Adipocyte (in vitro differentiated cells): ENCODE measurements at regions not wholly inside any gene's neighbourhood (a gene's known extent, or its start where the extent isn't known, plus 50 kb on each side); places are given as distances from the start of the nearest gene placed in this dataset.

Source experiments
- DNase-seq: peaks from one replicate; pipeline ENCODE4 v3.0.0-alpha.2; 2015; ENCODE audit warnings: low read depth
- H3K27me3 ChIP-seq: replicated peaks from 2 replicates; pipeline ENCODE4 v1.7.0; 2013; ENCODE audit warnings: mild to moderate bottlenecking, low read length, moderate library complexity; ENCODE audit not compliant: control insufficient read depth, insufficient read depth
- H3K36me3 ChIP-seq: 2 replicates; pipeline ENCODE4 v1.7.0; 2013; ENCODE audit warnings: low read length, mild to moderate bottlenecking, moderate library complexity; ENCODE audit not compliant: control insufficient read depth, insufficient read depth, severe bottlenecking
- H3K4me1 ChIP-seq: 2 replicates; pipeline ENCODE4 v1.7.0; 2013; ENCODE audit warnings: mild to moderate bottlenecking, low read length, moderate library complexity; ENCODE audit not compliant: control insufficient read depth, insufficient read depth
- H3K4me3 ChIP-seq: 2 replicates; pipeline ENCODE4 v1.7.0; 2013; ENCODE audit warnings: mild to moderate bottlenecking, low read length, moderate library complexity
- H3K9ac ChIP-seq: 2 replicates; pipeline ENCODE4 v1.7.0; 2013; ENCODE audit warnings: mild to moderate bottlenecking, low read length, moderate library complexity
- H3K9me3 ChIP-seq: 2 replicates; pipeline ENCODE4 v1.7.0; 2013; ENCODE audit warnings: mild to moderate bottlenecking, low read length, moderate library complexity; ENCODE audit not compliant: control insufficient read depth

GRCh38 chr1:208420696-208421095 is 176.5 kb upstream of the PLXNA2 start:
- no peaks in the 10 kb centered on the region for H3K4me1 ChIP-seq
- DNase-seq = no peak
- no peak overlapping the region for H3K4me3 ChIP-seq
- H3K9ac ChIP-seq = no peak overlapping the region
- H3K36me3 ChIP-seq = no peaks in the 10 kb centered on the region
- peaks cover 9% of the 10 kb centered on the region for H3K9me3 ChIP-seq
- peaks cover 5% of the 10 kb centered on the region for H3K27me3 ChIP-seq

- no peak overlapping the region for H3K9ac ChIP-seq
- no peak overlapping the region for H3K4me3 ChIP-seq
- peaks cover 9% of the 10 kb centered on the region for H3K9me3 ChIP-seq
- no peaks in the 10 kb centered on the region for H3K4me1 ChIP-seq
- DNase-seq = no peak
- no peaks in the 10 kb centered on the region for H3K36me3 ChIP-seq
- H3K27me3 ChIP-seq = peaks cover 5% of the 10 kb centered on the region
Measured at GRCh38 chr1:208421486-208421885, 177.3 kb upstream of the PLXNA2 start.

- no peaks in the 10 kb centered on the region for H3K36me3 ChIP-seq
- H3K27me3 ChIP-seq = no peaks in the 10 kb centered on the region
- H3K4me3 ChIP-seq = no peak overlapping the region
- no peak overlapping the region for H3K9ac ChIP-seq
- H3K4me1 ChIP-seq = no peaks in the 10 kb centered on the region
- DNase-seq = no peak
- H3K9me3 ChIP-seq = peaks cover 9% of the 10 kb centered on the region
Measured at GRCh38 chr1:208423526-208423925, 179.3 kb upstream of the PLXNA2 start.

- no peaks in the 10 kb centered on the region for H3K27me3 ChIP-seq
- no peaks in the 10 kb centered on the region for H3K4me1 ChIP-seq
- peaks cover 9% of the 10 kb centered on the region for H3K9me3 ChIP-seq
- H3K36me3 ChIP-seq = no peaks in the 10 kb centered on the region
- no peak overlapping the region for H3K9ac ChIP-seq
- H3K4me3 ChIP-seq = no peak overlapping the region
- no peak for DNase-seq
Measured at GRCh38 chr1:208425096-208425495, 180.9 kb upstream of the PLXNA2 start.

- Histone ChIP-seq H3K4me1 (peaks cover 12% of the 10 kb centered on the region), H3K36me3 (no peaks in the 10 kb centered on the region), H3K9me3 (no peaks in the 10 kb centered on the region), H3K27me3 (peaks cover 7% of the 10 kb centered on the region), H3K4me3 (no peak overlapping the region), H3K9ac (no peak overlapping the region)
- DNase-seq = no peak
Measured at GRCh38 chr1:208430220-208430619, 186.0 kb upstream of the PLXNA2 start.

- peak; percentile 73 for DNase-seq
- H3K4me1 ChIP-seq = peaks cover 12% of the 10 kb centered on the region
- H3K9me3 ChIP-seq = no peaks in the 10 kb centered on the region
- H3K9ac ChIP-seq = no peak overlapping the region
- no peaks in the 10 kb centered on the region for H3K36me3 ChIP-seq
- peaks cover 7% of the 10 kb centered on the region for H3K27me3 ChIP-seq
- H3K4me3 ChIP-seq = no peak overlapping the region
Measured at GRCh38 chr1:208431721-208432120, 187.5 kb upstream of the PLXNA2 start.

GRCh38 chr1:208432346-208432745 is 188.2 kb upstream of the PLXNA2 start:
- Histone ChIP-seq H3K9ac (no peak overlapping the region), H3K4me3 (no peak overlapping the region), H3K36me3 (no peaks in the 10 kb centered on the region), H3K9me3 (no peaks in the 10 kb centered on the region), H3K27me3 (peaks cover 7% of the 10 kb centered on the region), H3K4me1 (peaks cover 12% of the 10 kb centered on the region)
- DNase-seq = no peak

- peak; percentile 40 for DNase-seq
- Histone ChIP-seq H3K4me3 (no peak overlapping the region), H3K27me3 (peaks cover 7% of the 10 kb centered on the region), H3K9ac (no peak overlapping the region), H3K36me3 (no peaks in the 10 kb centered on the region), H3K4me1 (peaks cover 12% of the 10 kb centered on the region), H3K9me3 (no peaks in the 10 kb centered on the region)
Measured at GRCh38 chr1:208433086-208433485, 188.9 kb upstream of the PLXNA2 start.

- Histone ChIP-seq H3K27me3 (peaks cover 7% of the 10 kb centered on the region), H3K36me3 (no peaks in the 10 kb centered on the region), H3K4me1 (peaks cover 12% of the 10 kb centered on the region), H3K9ac (no peak overlapping the region), H3K4me3 (no peak overlapping the region), H3K9me3 (no peaks in the 10 kb centered on the region)
- peak; percentile 26 for DNase-seq
Measured at GRCh38 chr1:208433971-208434370, 189.8 kb upstream of the PLXNA2 start.

- DNase-seq = peak; percentile 63
Measured at GRCh38 chr1:208437401-208437800, 193.2 kb upstream of the PLXNA2 start.

GRCh38 chr1:208438112-208438699 is 194.0 kb upstream of the PLXNA2 start:
- Histone ChIP-seq H3K4me3 (no peak overlapping the region), H3K27me3 (peaks cover 7% of the 10 kb centered on the region), H3K36me3 (no peaks in the 10 kb centered on the region), H3K4me1 (no peaks in the 10 kb centered on the region), H3K9me3 (peaks cover 9% of the 10 kb centered on the region), H3K9ac (no peak overlapping the region)
- peak; percentile 59 for DNase-seq

More at GRCh38 chr1:208437401-208437800, 193.2 kb upstream of the PLXNA2 start:
- Histone ChIP-seq H3K4me1 (peaks cover 2% of the 10 kb centered on the region), H3K9me3 (peaks cover 2% of the 10 kb centered on the region), H3K4me3 (no peak overlapping the region), H3K36me3 (no peaks in the 10 kb centered on the region), H3K9ac (no peak overlapping the region), H3K27me3 (peaks cover 7% of the 10 kb centered on the region)

GRCh38 chr1:208445758-208446203 is 201.6 kb upstream of the PLXNA2 start:
- H3K36me3 ChIP-seq = no peaks in the 10 kb centered on the region
- DNase-seq = no peak
- H3K4me3 ChIP-seq = no peak overlapping the region
- peaks cover 9% of the 10 kb centered on the region for H3K9me3 ChIP-seq
- H3K27me3 ChIP-seq = peaks cover 2% of the 10 kb centered on the region
- no peak overlapping the region for H3K9ac ChIP-seq
- peaks cover 7% of the 10 kb centered on the region for H3K4me1 ChIP-seq
